G401 (cell line): ENCODE measurements at regions not wholly inside any gene's neighbourhood (a gene's known extent, or its start where the extent isn't known, plus 50 kb on each side); places are given as distances from the start of the nearest gene placed in this dataset.

Experiments used
- DNase-seq: peaks from one replicate; pipeline ENCODE4 v3.0.0-alpha.2; 2015; ENCODE audit warnings: low spot score
- in situ Hi-C: cut with HindIII; loops from 2 replicates; pipeline ENCODE4 v1.10.0; 2016; ENCODE audit warnings: low sequenced_read_pairs, mixed read lengths

- in situ Hi-C loops = no loop called here
- no peak for DNase-seq
Measured at GRCh38 chr15:93855181-93855826, 376.1 kb upstream of the MCTP2 start.

DNA sequence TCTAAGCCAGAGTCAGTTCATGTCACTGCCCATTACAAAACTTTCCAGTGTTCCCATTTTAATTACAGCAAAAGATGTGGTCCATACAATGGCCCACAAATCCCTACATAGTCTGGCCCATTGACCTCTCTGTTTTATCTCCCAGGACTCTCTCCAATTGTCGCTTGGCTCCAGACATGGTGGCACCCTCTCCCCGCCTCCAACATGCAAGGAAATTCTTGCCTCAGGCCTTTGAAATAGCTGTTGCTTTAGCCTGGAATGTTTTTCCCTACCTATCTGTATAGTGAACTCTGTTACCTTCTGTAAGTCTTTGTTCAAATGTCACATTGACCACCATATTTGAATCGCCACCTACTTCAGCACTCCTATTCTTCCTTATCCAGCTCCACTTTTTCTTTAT lies 377.3 kb upstream of the MCTP2 start:
- no peak for DNase-seq
- in situ Hi-C loops = no loop called here

- in situ Hi-C loops = no loop called here
- no peak for DNase-seq
Measured at GRCh38 chr15:93852761-93853160, 378.6 kb upstream of the MCTP2 start.

DNA sequence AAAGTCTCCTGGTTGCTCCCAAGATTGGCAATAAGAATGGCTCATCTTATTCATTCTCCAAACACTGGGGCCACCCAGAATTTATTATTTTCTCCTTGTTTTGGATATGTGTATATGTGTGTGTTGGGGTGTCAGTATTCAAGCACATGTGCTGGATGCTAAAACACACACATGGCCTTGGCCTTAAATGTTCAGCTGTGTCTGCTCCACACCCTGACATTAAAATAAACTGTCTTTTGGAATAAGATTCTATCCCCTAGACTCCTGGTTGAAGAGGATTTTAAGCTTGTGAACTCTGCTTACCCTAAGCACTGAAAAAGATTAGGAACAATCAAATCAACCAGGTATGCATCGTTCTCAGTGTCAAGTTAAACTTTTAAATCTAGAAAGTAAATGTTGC lies 382.9 kb upstream of the MCTP2 start:
- no peak for DNase-seq
- in situ Hi-C loops = no loop called here

- no peak for DNase-seq
- in situ Hi-C loops = no loop called here
Measured at GRCh38 chr15:93848076-93848475, 383.3 kb upstream of the MCTP2 start.

- DNase-seq = no peak
- in situ Hi-C loops = no loop called here
Measured at GRCh38 chr15:93846148-93846547, 385.2 kb upstream of the MCTP2 start.

GRCh38 chr15:93837450-93837849 lies 393.9 kb upstream of the MCTP2 start:
- no peak for DNase-seq
- in situ Hi-C loops = no loop called here

GRCh38 chr15:93835344-93835743 lies 396.0 kb upstream of the MCTP2 start:
- in situ Hi-C loops = no loop called here
- no peak for DNase-seq

DNA sequence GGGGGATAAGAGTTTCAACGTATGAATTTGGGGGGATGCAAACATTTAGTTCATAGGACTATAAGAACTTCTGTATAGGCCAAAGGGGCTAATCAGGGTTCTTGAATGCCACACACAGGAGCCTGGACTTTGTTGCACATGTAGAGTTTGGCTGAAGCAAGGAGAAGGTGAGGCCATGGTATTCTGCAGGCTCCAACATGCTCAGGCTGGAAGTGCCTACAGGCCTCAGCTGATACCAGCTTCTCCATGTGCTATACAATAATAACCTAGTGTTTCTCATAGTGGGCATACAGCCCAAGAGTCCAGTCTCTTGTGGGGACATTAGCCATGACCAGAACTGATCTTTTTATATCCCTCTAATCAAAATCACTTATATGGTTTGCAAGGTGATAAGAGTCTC lies 399.7 kb upstream of the MCTP2 start:
- in situ Hi-C loops = no loop called here
- no peak for DNase-seq

- in situ Hi-C loops = no loop called here
- DNase-seq = no peak
Measured at GRCh38 chr15:93830221-93831080, 400.9 kb upstream of the MCTP2 start.

DNA sequence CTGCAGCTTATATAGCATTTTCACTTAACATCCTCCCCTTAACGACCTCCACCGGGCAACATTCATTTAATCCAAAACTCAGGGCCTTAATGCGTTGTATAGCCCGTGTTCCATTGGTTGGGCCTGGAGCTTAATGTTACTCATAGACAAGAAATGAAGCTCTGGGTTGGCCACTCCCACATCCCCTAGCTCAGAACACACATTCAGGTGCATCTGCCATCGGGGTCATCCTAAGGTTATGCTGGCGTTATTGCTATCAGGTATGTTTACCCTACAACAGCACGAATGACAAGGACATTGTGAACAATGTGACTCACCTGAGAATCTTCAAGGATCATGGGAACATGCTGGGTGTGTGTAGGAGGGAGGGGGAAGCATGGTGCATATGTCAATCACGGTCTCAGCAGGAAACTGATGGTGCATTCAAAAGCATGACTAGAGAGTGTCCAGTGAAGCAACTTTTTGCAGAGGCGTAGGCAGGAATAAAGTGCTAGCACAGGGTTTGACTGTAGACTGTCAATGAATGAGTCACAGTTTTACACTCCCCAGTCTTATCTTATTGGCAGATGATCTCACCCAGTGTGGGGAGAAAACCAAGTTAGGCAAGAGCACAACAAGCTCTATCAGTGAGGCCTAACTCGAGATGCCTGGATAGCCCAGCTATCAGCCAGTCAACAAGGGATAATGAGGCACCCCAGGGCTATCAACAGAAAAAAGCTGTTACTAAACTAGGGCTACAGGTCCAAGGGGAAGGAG lies 402.1 kb upstream of the MCTP2 start:
- no peak for DNase-seq
- in situ Hi-C loops = no loop called here

DNA sequence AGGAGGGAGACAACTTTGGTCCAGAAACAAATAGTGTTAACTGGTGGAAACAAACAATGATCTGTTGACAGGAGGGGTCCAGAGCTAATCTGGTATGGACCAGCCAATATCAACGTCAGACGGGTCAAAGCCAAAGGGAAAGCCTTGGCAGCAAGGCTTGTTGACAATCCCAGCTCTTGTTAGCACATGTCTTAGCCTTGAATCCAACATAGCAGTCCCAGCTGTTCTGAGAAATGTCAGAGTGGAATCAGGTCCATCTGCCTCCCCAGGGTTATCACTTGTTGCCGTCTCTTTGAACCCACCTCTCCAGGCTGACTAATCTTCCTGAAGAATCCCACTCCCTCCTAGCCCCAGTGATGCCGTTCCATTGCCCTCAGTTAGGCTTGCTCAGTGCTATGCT lies 404.6 kb upstream of the MCTP2 start:
- DNase-seq = no peak
- in situ Hi-C loops = no loop called here

- in situ Hi-C loops = no loop called here
- no peak for DNase-seq
Measured at GRCh38 chr15:93826293-93826692, 405.1 kb upstream of the MCTP2 start.

GRCh38 chr15:93825682-93826081 lies 405.7 kb upstream of the MCTP2 start:
- DNase-seq = no peak
- in situ Hi-C loops = no loop called here

- in situ Hi-C loops = no loop called here
- DNase-seq = no peak
Measured at GRCh38 chr15:93823971-93824913, 407.1 kb upstream of the MCTP2 start.

GRCh38 chr15:93820566-93820965 lies 410.8 kb upstream of the MCTP2 start:
- no peak for DNase-seq
- in situ Hi-C loops = no loop called here

DNA sequence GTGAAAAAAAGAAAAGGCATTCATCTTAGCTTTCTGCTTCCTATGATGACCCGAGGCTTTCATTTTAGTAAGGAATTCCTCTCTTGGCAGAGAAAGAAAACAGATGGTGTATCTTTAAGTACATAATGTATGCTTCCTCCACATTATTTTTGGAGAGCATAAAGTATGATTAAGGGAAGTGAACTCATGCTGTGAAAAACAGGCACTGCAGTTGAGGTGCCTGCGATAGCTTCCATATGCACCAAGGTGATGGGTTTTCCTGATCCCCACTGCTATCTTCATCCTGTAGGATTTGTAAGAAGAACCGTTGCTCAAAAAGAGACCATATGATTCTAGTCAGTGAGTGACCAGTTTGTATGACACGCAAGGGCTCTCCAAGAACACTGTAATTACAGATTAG lies 411.5 kb upstream of the MCTP2 start:
- no peak for DNase-seq
- in situ Hi-C loops = no loop called here

DNA sequence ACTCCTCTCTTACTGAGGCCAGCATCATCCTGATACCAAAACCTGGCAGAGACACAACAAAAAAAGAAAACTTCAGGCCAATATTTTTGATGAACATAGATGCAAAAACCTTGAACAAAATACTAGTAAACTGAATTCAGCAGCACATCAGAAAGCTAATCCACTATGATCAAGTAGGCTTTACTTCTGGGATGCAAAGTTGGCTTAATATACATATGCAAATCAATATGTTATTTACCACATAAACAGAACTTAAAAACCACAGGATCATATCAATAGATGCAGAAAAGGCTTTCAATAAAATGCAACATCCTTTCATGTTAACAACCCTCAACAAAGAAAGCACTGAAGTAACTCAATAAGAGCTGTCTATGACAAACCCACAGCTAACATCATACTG lies 414.5 kb upstream of the MCTP2 start:
- DNase-seq = no peak
- in situ Hi-C loops = no loop called here

DNA sequence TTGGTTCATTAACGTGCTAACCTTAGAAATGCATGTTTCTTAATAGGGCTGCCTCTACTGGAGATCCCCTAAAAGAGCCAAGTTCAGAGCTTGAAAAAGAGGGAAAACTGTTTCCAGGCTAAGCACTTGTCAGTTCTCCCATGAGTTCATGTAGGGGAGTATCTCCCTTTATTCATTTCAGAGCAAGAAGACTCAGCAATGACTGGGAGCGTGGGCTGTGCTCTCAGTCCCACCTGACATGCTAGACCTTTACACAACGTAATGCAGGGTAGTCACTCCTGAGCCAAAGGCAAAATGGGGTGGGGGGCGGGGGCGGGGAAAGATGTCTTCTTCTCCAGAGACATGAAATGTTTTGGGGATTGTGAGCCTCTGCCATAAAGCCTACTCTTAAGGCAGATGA lies 420.1 kb upstream of the MCTP2 start:
- in situ Hi-C loops = no loop called here
- no peak for DNase-seq
